Activated CD4-positive, alpha-beta T cell treated with anti-CD3 and anti-CD28 coated beads for 24 hours (primary cell): ENCODE measurements at regions not wholly inside any gene's neighbourhood (a gene's known extent, or its start where the extent isn't known, plus 50 kb on each side); places are given as distances from the start of the nearest gene placed in this dataset.

Experiments used
- DNase-seq, 2 donors: peaks; one replicate each; pipeline ENCODE4 v3.0.0-alpha.2; 2020; ENCODE audit warnings: low read depth in 2 of 2

GRCh38 chr20:23174821-23175220, 88.7 kb upstream of the CD93 start:
- DNase-seq, result no peak

GRCh38 chr20:23167431-23167830, 81.3 kb upstream of the CD93 start:
- DNase-seq, result no peak

GRCh38 chr20:23166563-23166962, 80.4 kb upstream of the CD93 start:
- no peak for DNase-seq

DNA sequence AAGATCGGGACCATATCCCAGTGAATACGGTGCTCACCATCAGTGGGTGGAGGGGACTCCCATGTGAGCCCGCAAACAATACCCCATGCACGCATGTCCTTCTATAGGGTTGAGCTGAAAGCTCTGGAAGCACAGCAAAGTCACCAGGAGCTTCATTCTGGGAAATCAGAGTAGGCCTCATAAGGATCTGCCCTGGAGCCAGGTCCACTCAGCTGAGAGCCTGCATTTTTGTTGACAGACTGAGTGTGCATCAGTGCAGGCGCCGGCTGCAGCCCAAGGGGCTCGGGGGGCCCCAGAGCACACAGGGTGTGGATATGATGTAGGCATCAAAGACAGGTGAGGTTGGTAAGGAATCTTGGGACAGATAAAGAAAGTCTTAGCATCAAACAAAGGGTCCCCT, 79.8 kb upstream of the CD93 start:
- no peak for DNase-seq

- DNase-seq, result no peak
Observed at GRCh38 chr20:23165307-23165750, 79.2 kb upstream of the CD93 start.

- DNase-seq, result no peak
Observed at GRCh38 chr20:23164176-23164601, 78.1 kb upstream of the CD93 start.

DNA sequence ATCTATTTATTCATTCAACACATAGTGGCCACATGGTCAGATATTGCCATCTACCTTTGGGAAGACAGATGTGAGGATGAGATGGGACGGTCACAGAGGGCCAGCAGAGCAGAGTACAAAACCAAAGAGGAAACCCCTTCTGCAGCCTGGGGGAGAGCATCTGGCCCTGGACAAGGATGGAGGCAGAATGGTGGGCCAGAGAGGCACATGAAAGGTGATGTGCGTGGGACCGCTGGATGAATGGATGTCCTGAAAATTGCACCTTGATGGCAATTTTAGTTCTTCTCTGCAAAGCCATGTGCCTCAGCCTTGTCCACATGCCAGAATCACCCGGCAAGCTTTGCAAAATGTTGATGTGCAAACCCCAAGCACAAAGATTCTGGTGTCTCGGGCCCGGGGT, 77.4 kb upstream of the CD93 start:
- DNase-seq, result no peak

DNA sequence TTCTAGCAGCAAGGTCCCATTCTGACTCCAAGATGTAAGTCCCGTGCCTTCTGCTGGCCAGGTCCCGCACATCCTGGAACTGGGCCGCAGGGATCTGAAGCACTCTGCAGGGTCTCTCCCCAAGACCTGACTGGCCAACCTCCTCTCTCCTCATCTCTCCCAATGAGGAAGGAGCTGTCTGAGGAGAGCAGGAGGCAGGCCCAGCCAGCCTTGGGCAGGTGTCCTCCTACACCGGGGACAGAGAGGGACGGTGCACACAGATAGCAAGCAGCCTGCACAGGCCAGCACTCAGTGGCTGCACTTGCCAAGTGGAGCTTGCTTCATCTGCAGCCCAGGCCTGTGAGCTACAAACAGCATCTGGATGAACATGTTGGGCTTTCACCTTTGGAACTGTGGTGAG, 76.8 kb upstream of the CD93 start:
- no peak for DNase-seq

- DNase-seq, result no peak
Observed at GRCh38 chr20:23161968-23162696, 76.0 kb upstream of the CD93 start.

GRCh38 chr20:23161244-23161891, 75.2 kb upstream of the CD93 start:
- DNase-seq, result no peak

DNA sequence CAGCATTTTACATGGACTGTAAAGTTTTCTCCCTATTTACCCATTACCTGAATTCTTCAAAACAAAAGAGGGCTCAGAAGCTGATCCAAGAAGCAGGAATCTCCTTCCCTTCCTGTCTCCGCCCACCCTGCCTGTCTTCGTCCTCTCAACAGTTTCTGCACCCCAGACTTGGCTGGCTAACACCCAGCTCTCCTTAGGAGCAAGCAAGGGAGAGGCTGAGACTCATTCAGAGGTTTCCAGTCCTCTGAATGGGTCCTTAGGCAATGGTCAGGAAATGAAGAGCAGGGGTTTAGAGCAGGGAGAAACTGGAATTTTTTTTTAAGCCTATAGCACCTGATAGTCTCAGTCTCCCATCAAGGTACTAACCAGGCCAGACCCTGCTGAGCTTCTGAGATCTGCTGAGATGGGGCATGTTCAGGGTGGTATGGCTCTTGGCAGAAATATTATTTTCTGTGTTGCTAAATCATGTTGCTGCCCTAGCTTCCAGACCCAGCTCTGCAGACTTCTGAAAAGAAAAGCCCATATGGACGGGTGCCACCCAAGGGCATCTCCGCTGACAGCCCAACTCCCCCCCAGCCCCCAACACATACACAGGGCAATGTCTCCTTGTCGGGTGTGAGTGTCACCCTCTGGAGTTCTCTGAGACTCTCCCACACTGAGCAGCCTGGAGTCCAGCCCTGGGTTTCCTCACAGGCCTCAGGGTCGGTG, 74.6 kb upstream of the CD93 start:
- no peak for DNase-seq

GRCh38 chr20:23159947-23160318, 73.8 kb upstream of the CD93 start:
- DNase-seq, result no peak

DNA sequence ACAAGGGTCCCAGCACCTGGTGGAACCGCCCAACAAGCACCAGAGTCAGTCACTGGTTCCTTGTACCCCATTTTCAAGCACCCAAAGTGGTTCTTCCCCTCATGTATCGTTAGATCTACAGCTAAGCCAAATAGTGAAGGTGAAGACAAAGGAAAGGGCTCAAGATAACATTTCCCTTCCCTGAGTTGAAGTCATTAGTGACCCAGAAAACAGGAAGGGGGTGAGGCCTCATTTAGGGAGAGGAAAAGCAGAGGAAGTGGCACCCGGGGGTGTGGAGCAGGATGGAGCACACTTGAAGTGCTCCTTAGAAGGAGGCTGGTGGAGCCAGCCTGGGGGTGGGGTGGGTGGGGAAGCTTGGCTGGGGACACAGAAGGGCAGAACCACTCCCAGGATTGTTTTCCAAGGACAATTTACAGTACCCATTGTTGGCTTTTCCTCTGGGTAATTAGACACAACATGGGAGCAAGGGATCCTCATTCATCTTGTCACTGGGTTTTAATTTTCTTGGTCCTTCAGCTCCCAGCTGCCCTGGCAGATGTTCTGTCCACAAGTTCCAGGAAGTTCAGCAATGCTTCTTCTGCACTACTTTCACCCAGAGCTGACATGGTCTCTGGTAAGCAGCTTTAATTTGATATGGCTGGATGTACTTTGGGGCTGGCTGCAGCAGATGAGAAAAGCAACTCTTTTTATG, 73.3 kb upstream of the CD93 start:
- no peak for DNase-seq

DNA sequence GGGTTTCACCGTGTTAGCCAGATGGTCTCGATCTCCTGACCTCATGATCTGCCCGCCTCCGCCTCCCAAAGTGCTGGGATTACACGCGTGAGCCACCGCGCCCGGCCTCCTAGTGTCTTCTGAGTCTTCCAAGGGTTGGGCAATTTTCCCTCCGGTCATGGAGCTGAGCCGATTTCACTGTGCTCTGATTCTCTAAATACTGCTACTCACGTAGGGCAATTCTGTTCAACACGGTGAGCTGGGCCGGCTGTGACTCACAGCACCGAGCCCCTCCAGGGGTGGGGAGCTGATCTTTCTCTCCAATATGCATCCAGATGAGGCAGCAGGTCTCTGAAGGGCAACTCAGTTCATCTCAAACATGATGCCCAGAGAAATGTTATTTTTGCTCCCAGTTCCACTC, 71.6 kb upstream of the CD93 start:
- DNase-seq, result no peak

DNA sequence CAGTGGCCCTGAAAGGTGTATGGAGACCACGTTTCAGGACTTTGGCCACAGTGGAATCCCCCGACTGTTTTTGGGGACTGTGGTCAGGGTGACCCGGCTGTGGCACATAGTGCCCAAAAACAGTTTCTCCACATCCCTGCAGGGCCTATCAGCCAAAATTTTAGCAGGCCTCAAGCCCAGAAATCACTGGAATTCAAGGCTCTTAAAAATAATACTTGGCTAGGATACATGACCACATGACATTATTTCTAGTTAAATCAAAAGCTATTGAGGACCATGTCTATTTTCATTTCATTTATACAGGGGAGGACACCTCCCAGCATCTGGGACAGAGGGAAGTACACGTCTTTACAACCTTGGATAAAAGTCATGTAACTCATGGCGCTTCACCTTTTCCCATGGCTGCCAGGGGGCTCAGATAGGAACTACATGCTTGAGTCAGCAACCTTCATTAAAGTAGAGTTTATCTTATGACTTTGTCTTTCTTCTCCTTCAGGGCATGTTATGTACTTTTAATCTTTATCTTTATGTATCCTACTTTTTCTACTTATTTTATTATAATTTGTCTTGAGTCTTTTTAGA, 70.8 kb upstream of the CD93 start:
- DNase-seq, result no peak

GRCh38 chr20:23156170-23156841, 70.2 kb upstream of the CD93 start:
- no peak for DNase-seq

GRCh38 chr20:23155141-23155590, 69.0 kb upstream of the CD93 start:
- DNase-seq, result no peak

GRCh38 chr20:23153696-23154341, 67.7 kb upstream of the CD93 start:
- no peak for DNase-seq

- no peak for DNase-seq
Observed at GRCh38 chr20:23152902-23153301, 66.8 kb upstream of the CD93 start.

GRCh38 chr20:23152308-23152892, 66.3 kb upstream of the CD93 start:
- DNase-seq, result no peak
